ENCODE measurements at regions not wholly inside any gene's neighbourhood (a gene's known extent, or its start where the extent isn't known, plus 50 kb on each side); places are given as distances from the start of the nearest gene placed in this dataset.

DNA sequence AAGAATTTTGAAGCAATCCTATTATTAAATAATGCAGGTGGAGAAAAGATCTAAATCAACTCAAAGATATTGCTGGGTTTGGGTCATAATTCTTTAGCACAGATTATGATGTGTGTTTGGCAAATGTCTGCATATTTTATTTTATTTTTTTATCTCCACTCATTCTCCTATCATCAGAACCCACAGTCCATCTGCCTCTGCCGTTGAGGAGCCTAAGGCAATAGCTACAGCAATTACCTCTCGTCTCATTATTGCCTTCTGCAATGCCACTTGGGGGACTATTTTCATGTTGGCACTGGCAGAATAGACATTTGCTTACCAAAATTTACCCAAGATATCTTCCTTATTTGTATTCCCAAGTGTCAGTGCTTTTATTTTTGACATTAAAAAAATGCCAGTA is 815.9 kb upstream of the CNTNAP5 start:
- in situ Hi-C loops (cut with MboI) = no loop called here
- no peak overlapping the region for H2AFZ ChIP-seq
- DNase-seq = no peak
- H3K4me3 ChIP-seq = no peak overlapping the region
- H3K36me3 ChIP-seq (ENCODE audit: low read depth) = no peaks in the 10 kb centered on the region
- no peaks in the 10 kb centered on the region for H3K9me2 ChIP-seq (ENCODE audit: insufficient read depth)
- no peaks in the 10 kb centered on the region for H3K27me3 ChIP-seq (replicated peaks; ENCODE audit: insufficient read depth)
- no peaks in the 10 kb centered on the region for H3F3A ChIP-seq (ENCODE audit: insufficient read depth)
- TF ChIP-seq EZH2phosphoT487 (IDR thresholded peaks at IDR 0.05; ENCODE audit: insufficient read depth, low read depth) (no peak), EZH2 (IDR thresholded peaks at IDR 0.05; ENCODE audit: insufficient read depth, poor library complexity, severe bottlenecking) (no peak)
- no peak overlapping the region for H3K9ac ChIP-seq
- no peaks in the 10 kb centered on the region for H4K20me1 ChIP-seq (ENCODE audit: insufficient read depth)
- no peaks in the 10 kb centered on the region for H3K4me1 ChIP-seq (ENCODE audit: insufficient read depth)
- no peak overlapping the region for H3K27ac ChIP-seq
- H3K4me2 ChIP-seq (ENCODE audit: unreplicated experiment) = no peak overlapping the region
- WGBS, 2 experiments (ENCODE audit: low coverage in 1 of 2, low lambda C conversion rate in 2 of 2, missing lambda C conversion rate in 2 of 2) = 21 to 27% methylated on average over 2 of the region's 2 CpGs
- H3K79me2 ChIP-seq (ENCODE audit: insufficient read depth) = no peaks in the 10 kb centered on the region
- no peaks in the 10 kb centered on the region for H3K9me3 ChIP-seq (ENCODE audit: low read depth)

DNA sequence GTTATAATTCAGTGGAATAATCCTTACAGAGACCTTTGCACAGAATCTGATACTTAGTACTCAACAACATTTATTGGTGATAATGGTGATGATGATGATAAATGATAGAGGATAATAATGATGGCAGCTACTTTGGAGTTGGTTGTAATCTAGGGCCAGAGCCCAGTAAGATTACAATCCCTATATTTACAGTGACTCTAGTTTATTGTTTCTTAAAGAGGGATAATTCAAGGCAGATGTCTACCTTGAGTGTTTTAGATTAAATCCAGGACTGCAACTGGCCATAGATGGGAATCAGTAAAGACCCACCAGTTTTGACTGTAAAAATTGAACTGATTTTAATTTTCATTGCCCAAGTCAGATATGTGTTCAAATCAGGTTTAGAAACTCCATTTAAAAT is 813.9 kb upstream of the CNTNAP5 start:
- H3K27ac ChIP-seq = no peak overlapping the region
- no peak overlapping the region for H2AFZ ChIP-seq
- H3F3A ChIP-seq (ENCODE audit: insufficient read depth) = no peaks in the 10 kb centered on the region
- H3K9ac ChIP-seq = no peak overlapping the region
- H3K4me3 ChIP-seq = no peak overlapping the region
- no peak for DNase-seq
- TF ChIP-seq EZH2phosphoT487 (IDR thresholded peaks at IDR 0.05; ENCODE audit: insufficient read depth, low read depth) (no peak), EZH2 (IDR thresholded peaks at IDR 0.05; ENCODE audit: insufficient read depth, poor library complexity, severe bottlenecking) (no peak)
- no peak overlapping the region for H3K4me2 ChIP-seq (ENCODE audit: unreplicated experiment)
- no peaks in the 10 kb centered on the region for H3K27me3 ChIP-seq (replicated peaks; ENCODE audit: insufficient read depth)
- no peaks in the 10 kb centered on the region for H3K9me2 ChIP-seq (ENCODE audit: insufficient read depth)
- H3K79me2 ChIP-seq (ENCODE audit: insufficient read depth) = no peaks in the 10 kb centered on the region
- no peaks in the 10 kb centered on the region for H3K36me3 ChIP-seq (ENCODE audit: low read depth)
- in situ Hi-C loops (cut with MboI) = no loop called here
- no peaks in the 10 kb centered on the region for H3K9me3 ChIP-seq (ENCODE audit: low read depth)
- no peaks in the 10 kb centered on the region for H4K20me1 ChIP-seq (ENCODE audit: insufficient read depth)
- H3K4me1 ChIP-seq (ENCODE audit: insufficient read depth) = no peaks in the 10 kb centered on the region

DNA sequence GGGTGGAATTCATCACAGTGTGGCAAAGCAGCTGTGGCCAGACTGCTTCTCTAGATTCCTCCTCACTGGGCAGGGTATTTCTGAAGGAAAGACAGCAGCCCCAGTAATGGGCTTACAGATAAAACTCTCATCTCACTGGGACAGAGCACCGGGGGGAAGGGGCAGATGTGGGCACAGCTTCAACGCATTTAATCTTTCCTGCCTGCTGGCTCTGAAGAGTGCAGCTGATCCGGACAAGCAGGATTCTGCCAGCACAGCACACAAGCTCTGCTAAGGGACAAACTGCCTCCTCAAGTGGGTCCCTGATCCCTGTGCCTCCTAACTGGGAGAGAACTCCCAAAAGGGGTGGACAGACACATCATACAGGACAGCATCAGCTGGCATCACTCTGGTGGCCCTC is 779.9 kb upstream of the CNTNAP5 start:
- no peaks in the 10 kb centered on the region for H3F3A ChIP-seq (ENCODE audit: insufficient read depth)
- no peaks in the 10 kb centered on the region for H3K4me1 ChIP-seq (ENCODE audit: insufficient read depth)
- H3K9me2 ChIP-seq (ENCODE audit: insufficient read depth) = no peaks in the 10 kb centered on the region
- H3K79me2 ChIP-seq (ENCODE audit: insufficient read depth) = no peaks in the 10 kb centered on the region
- H3K9me3 ChIP-seq (ENCODE audit: low read depth) = no peaks in the 10 kb centered on the region
- H4K20me1 ChIP-seq (ENCODE audit: insufficient read depth) = no peaks in the 10 kb centered on the region
- TF ChIP-seq EZH2phosphoT487 (IDR thresholded peaks at IDR 0.05; ENCODE audit: insufficient read depth, low read depth) (no peak), EZH2 (IDR thresholded peaks at IDR 0.05; ENCODE audit: insufficient read depth, poor library complexity, severe bottlenecking) (no peak)
- 26 to 46% methylated on average over 3 of the region's 3 CpGs for WGBS, 2 experiments (ENCODE audit: low coverage in 1 of 2, low lambda C conversion rate in 2 of 2, missing lambda C conversion rate in 2 of 2)
- H3K36me3 ChIP-seq (ENCODE audit: low read depth) = no peaks in the 10 kb centered on the region
- in situ Hi-C loops (cut with MboI) = no loop called here
- H3K27ac ChIP-seq = no peak overlapping the region
- H2AFZ ChIP-seq = no peak overlapping the region
- no peak overlapping the region for H3K4me3 ChIP-seq
- H3K9ac ChIP-seq = no peak overlapping the region
- no peak for DNase-seq
- no peak overlapping the region for H3K4me2 ChIP-seq (ENCODE audit: unreplicated experiment)
- no peaks in the 10 kb centered on the region for H3K27me3 ChIP-seq (replicated peaks; ENCODE audit: insufficient read depth)

DNA sequence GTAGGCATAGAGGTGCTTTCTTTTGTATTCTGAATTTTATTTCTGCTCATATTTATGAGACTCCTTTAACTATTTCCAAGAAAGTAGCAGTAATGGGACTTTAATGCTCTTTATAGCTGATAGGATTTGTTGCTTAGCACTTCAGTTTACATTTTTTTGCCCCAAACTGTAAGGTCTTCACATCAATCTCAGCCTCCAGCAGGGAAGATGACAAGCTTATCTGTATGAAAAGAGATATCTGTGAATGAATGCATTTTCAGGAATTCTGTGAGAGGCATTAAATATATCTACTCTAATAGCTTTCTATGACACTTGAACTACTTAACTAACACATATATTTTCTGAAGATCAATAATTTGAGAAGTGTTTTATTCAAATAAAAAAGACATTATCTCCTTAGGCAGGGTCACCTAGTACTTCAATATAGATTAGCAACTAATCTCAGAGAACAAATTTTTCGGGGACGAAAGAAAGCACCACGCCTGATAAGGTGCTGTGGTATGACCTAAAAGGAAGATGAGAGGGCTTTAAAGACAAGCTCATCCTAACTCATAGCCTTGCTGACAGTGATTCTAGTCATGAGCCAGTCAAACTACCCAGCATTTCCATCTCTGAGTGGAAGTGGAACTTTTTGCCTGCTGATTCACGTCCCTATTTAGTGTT is 766.1 kb upstream of the CNTNAP5 start:
- Histone ChIP-seq H4K20me1 (ENCODE audit: insufficient read depth) (no peaks in the 10 kb centered on the region), H3K9me3 (ENCODE audit: low read depth) (no peaks in the 10 kb centered on the region), H3F3A (ENCODE audit: insufficient read depth) (no peaks in the 10 kb centered on the region), H3K4me1 (ENCODE audit: insufficient read depth) (no peaks in the 10 kb centered on the region), H3K9me2 (ENCODE audit: insufficient read depth) (no peaks in the 10 kb centered on the region), H3K27me3 (replicated peaks; ENCODE audit: insufficient read depth) (no peaks in the 10 kb centered on the region), H3K4me2 (ENCODE audit: unreplicated experiment) (no peak overlapping the region), H3K36me3 (ENCODE audit: low read depth) (no peaks in the 10 kb centered on the region), H3K4me3 (no peak overlapping the region), H3K9ac (no peak overlapping the region), H2AFZ (no peak overlapping the region), H3K79me2 (ENCODE audit: insufficient read depth) (no peaks in the 10 kb centered on the region), H3K27ac (no peak overlapping the region)
- in situ Hi-C loops (cut with MboI) = no loop called here
- 31 to 32% methylated on average over 4 of the region's 4 CpGs for WGBS, 2 experiments (ENCODE audit: low coverage in 1 of 2, low lambda C conversion rate in 2 of 2, missing lambda C conversion rate in 2 of 2)
- DNase-seq = no peak
- TF ChIP-seq EZH2 (IDR thresholded peaks at IDR 0.05; ENCODE audit: insufficient read depth, poor library complexity, severe bottlenecking) (no peak), EZH2phosphoT487 (IDR thresholded peaks at IDR 0.05; ENCODE audit: insufficient read depth, low read depth) (no peak)

DNA sequence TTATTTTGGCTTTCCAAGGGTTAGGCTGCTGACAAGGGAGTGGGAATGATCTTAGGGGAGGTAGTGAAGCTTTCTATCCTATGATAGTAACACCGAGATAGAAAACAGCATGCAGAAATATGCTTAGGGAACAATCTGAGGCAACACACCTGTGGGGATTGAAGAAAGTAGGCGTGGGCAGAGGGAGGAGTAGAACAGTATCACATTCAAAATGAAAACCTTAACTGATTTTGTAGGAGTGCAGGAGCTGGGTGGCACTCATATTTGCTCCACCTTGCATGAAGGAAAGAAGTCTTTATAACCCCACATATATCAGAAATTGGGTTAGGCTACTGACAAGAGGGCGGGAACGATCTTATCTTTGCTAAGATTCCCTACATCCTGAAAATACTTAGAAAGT is 762.2 kb upstream of the CNTNAP5 start:
- Histone ChIP-seq H3K4me3 (no peak overlapping the region), H3K27me3 (replicated peaks; ENCODE audit: insufficient read depth) (no peaks in the 10 kb centered on the region), H4K20me1 (ENCODE audit: insufficient read depth) (no peaks in the 10 kb centered on the region), H3K9ac (no peak overlapping the region), H3F3A (ENCODE audit: insufficient read depth) (no peaks in the 10 kb centered on the region), H3K9me3 (ENCODE audit: low read depth) (no peaks in the 10 kb centered on the region), H3K79me2 (ENCODE audit: insufficient read depth) (no peaks in the 10 kb centered on the region), H3K27ac (no peak overlapping the region), H3K4me2 (ENCODE audit: unreplicated experiment) (no peak overlapping the region), H3K4me1 (ENCODE audit: insufficient read depth) (no peaks in the 10 kb centered on the region), H3K9me2 (ENCODE audit: insufficient read depth) (no peaks in the 10 kb centered on the region), H2AFZ (no peak overlapping the region), H3K36me3 (ENCODE audit: low read depth) (no peaks in the 10 kb centered on the region)
- in situ Hi-C loops (cut with MboI) = no loop called here
- WGBS, 2 experiments (ENCODE audit: low coverage in 1 of 2, low lambda C conversion rate in 2 of 2, missing lambda C conversion rate in 2 of 2) = 23 to 37% methylated on average over 4 of the region's 4 CpGs
- TF ChIP-seq EZH2phosphoT487 (IDR thresholded peaks at IDR 0.05; ENCODE audit: insufficient read depth, low read depth) (no peak), EZH2 (IDR thresholded peaks at IDR 0.05; ENCODE audit: insufficient read depth, poor library complexity, severe bottlenecking) (no peak)
- no peak for DNase-seq
